OCI-LY7 (cell line): ENCODE measurements at regions not wholly inside any gene's neighbourhood (a gene's known extent, or its start where the extent isn't known, plus 50 kb on each side); places are given as distances from the start of the nearest gene placed in this dataset.

Experiments
- BruUV-seq: library from RNA; stranded (reverse); fragments of 400-500 nt; replicated peaks from 2 replicates; lab custom pipeline; 2021; lab: Mats Ljungman, UMichigan
- CTCF ChIA-PET: fragments of 300-600 bp; sonication (Branson Sonifier 250); formaldehyde crosslinking; loops from one replicate; lab custom pipeline; 2022; ENCODE audit warnings: antibody characterized with exemption; ENCODE audit not compliant: unreplicated experiment; lab: Charles Lee
- POLR2A ChIA-PET: fragments of 300-600 bp; sonication (Branson Sonifier 250); formaldehyde crosslinking; loops from one replicate; lab custom pipeline; 2022; ENCODE audit warnings: antibody characterized with exemption; lab: Charles Lee
- DNase-seq: peaks from one replicate; pipeline ENCODE4 v3.0.0-alpha.2; 2015; ENCODE audit warnings: low spot score
- H2AFZ ChIP-seq: fragments of 200-600 bp; sonication (generic), shearing (Covaris generic); 2 replicates; pipeline ENCODE4 v1.6.1; 2014; ENCODE audit warnings: mild to moderate bottlenecking, antibody characterized with exemption, low read length, moderate library complexity
- H3K27ac ChIP-seq: fragments of 200-600 bp; sonication (generic); 2 replicates; pipeline ENCODE4 v1.5.1; 2014; ENCODE audit warnings: mixed run types, low read depth, mild to moderate bottlenecking, moderate library complexity, low read length, inconsistent platforms; ENCODE audit not compliant: poor library complexity, severe bottlenecking
- H3K36me3 ChIP-seq: fragments of 200-600 bp; sonication (generic); 2 replicates; pipeline ENCODE4 v1.6.1; 2014; ENCODE audit warnings: mild to moderate bottlenecking, antibody characterized with exemption, low read length, moderate library complexity, mixed read lengths; ENCODE audit not compliant: insufficient read depth
- H3K4me1 ChIP-seq: fragments of 200-600 bp; sonication (generic); 2 replicates; pipeline ENCODE4 v1.5.1; 2014; ENCODE audit warnings: mild to moderate bottlenecking, low read length; ENCODE audit not compliant: insufficient read depth, poor library complexity, severe bottlenecking
- H3K4me2 ChIP-seq: fragments of 200-600 bp; sonication (generic); 2 replicates; pipeline ENCODE4 v1.6.1; 2014; ENCODE audit warnings: mild to moderate bottlenecking, low read length
- H3K4me3 ChIP-seq: fragments of 200-600 bp; sonication (generic); 2 replicates; pipeline ENCODE4 v1.5.1; 2014; ENCODE audit warnings: mild to moderate bottlenecking, low read depth, low read length; ENCODE audit not compliant: poor library complexity, severe bottlenecking
- H3K79me2 ChIP-seq: fragments of 200-600 bp; sonication (generic); 2 replicates; pipeline ENCODE4 v1.6.1; 2016; ENCODE audit warnings: low read depth, mild to moderate bottlenecking, low read length, moderate library complexity, mixed read lengths; ENCODE audit not compliant: insufficient read depth
- H3K9me2 ChIP-seq: fragments of 200-600 bp; sonication (generic); 2 replicates; pipeline ENCODE4 v1.6.1; 2016; ENCODE audit warnings: mild to moderate bottlenecking, low read length, mixed read lengths; ENCODE audit not compliant: insufficient read depth
- H3K9me3 ChIP-seq: fragments of 200-600 bp; sonication (generic); 2 replicates; pipeline ENCODE4 v1.6.1; 2014; ENCODE audit warnings: mild to moderate bottlenecking, mixed run types, low read length, mixed read lengths
- H4K20me1 ChIP-seq: fragments of 200-600 bp; sonication (generic); 2 replicates; pipeline ENCODE4 v1.6.1; 2014; ENCODE audit warnings: mild to moderate bottlenecking, antibody characterized with exemption, low read length, moderate library complexity, mixed read lengths; ENCODE audit not compliant: insufficient read depth
- CTCF ChIP-seq: fragments of 200-600 bp; sonication (generic); conservative IDR thresholded peaks from 2 replicates; pipeline ENCODE4 v1.5.1; 2014; ENCODE audit warnings: mild to moderate bottlenecking, antibody characterized with exemption, low read length, moderate library complexity, mixed read lengths
- EZH2phosphoT487 ChIP-seq: fragments of 200-600 bp; sonication (generic); IDR thresholded peaks from 2 replicates; pipeline ENCODE4 v1.6.1; 2018; ENCODE audit warnings: low read depth, borderline replicate concordance, mild to moderate bottlenecking, mixed run types, antibody characterized with exemption, low read length, moderate library complexity, mixed read lengths
- intact Hi-C: fragments of 100-400 bp; cut with micrococcal nuclease; formaldehyde crosslinking; loops from one replicate; pipeline ENCODE4 v1.10.0; 2022; ENCODE audit not compliant: unreplicated experiment

GRCh38 chr2:71893646-71894045, 254.0 kb downstream of the CYP26B1 start:
- CTCF ChIA-PET = no interaction called here
- H3K9me3 ChIP-seq = no peaks in the 10 kb centered on the region
- H4K20me1 ChIP-seq = no peaks in the 10 kb centered on the region
- H3K4me3 ChIP-seq = no peak overlapping the region
- intact Hi-C loops = no loop called here
- BruUV-seq = no TSS peak
- TF ChIP-seq CTCF = no peak
- no peak for TF ChIP-seq EZH2phosphoT487
- H3K79me2 ChIP-seq = no peaks in the 10 kb centered on the region
- no peaks in the 10 kb centered on the region for H3K9me2 ChIP-seq
- no peak overlapping the region for H3K27ac ChIP-seq
- no peak for DNase-seq
- POLR2A ChIA-PET = no interaction called here
- no peak overlapping the region for H2AFZ ChIP-seq
- H3K36me3 ChIP-seq = no peaks in the 10 kb centered on the region
- no peaks in the 10 kb centered on the region for H3K4me1 ChIP-seq
- no peak overlapping the region for H3K4me2 ChIP-seq

- H2AFZ ChIP-seq = no peak overlapping the region
- no peaks in the 10 kb centered on the region for H4K20me1 ChIP-seq
- H3K27ac ChIP-seq = no peak overlapping the region
- intact Hi-C loops = no loop called here
- CTCF ChIA-PET = no interaction called here
- BruUV-seq = no TSS peak
- POLR2A ChIA-PET = no interaction called here
- DNase-seq = no peak
- no peaks in the 10 kb centered on the region for H3K9me2 ChIP-seq
- H3K36me3 ChIP-seq = no peaks in the 10 kb centered on the region
- no peak overlapping the region for H3K4me2 ChIP-seq
- no peaks in the 10 kb centered on the region for H3K79me2 ChIP-seq
- no peaks in the 10 kb centered on the region for H3K4me1 ChIP-seq
- TF ChIP-seq EZH2phosphoT487 = no peak
- no peak for TF ChIP-seq CTCF
- H3K4me3 ChIP-seq = no peak overlapping the region
- H3K9me3 ChIP-seq = no peaks in the 10 kb centered on the region
Measured at GRCh38 chr2:71892896-71893295, 254.8 kb downstream of the CYP26B1 start.

- Histone ChIP-seq H3K4me1 (no peaks in the 10 kb centered on the region), H3K9me3 (no peaks in the 10 kb centered on the region), H3K36me3 (no peaks in the 10 kb centered on the region), H2AFZ (no peak overlapping the region), H3K9me2 (no peaks in the 10 kb centered on the region), H4K20me1 (no peaks in the 10 kb centered on the region), H3K27ac (no peak overlapping the region), H3K79me2 (no peaks in the 10 kb centered on the region), H3K4me3 (no peak overlapping the region), H3K4me2 (no peak overlapping the region)
- CTCF ChIA-PET = no interaction called here
- TF ChIP-seq EZH2phosphoT487 = no peak
- TF ChIP-seq CTCF = no peak
- no peak for DNase-seq
- BruUV-seq = no TSS peak
- POLR2A ChIA-PET = no interaction called here
- intact Hi-C loops = no loop called here
Measured at GRCh38 chr2:71892423-71892730, 255.3 kb downstream of the CYP26B1 start.
